GM10266 (cell line): ENCODE measurements at regions not wholly inside any gene's neighbourhood (a gene's known extent, or its start where the extent isn't known, plus 50 kb on each side); places are given as distances from the start of the nearest gene placed in this dataset.

ENCODE experiments used
- DNase-seq: peaks from one replicate; pipeline ENCODE4 v3.0.0; 2012; ENCODE audit errors: extremely low spot score
- TF ChIP-seq, protein P1 (sequence below): IDR thresholded peaks from 2 replicates; pipeline ENCODE4 v1.5.1; 2012; ENCODE audit warnings: mild to moderate bottlenecking, low read depth; ENCODE audit not compliant: control insufficient read depth, insufficient read depth; ENCODE audit errors: missing control alignments

- TF ChIP-seq, protein P1, sequence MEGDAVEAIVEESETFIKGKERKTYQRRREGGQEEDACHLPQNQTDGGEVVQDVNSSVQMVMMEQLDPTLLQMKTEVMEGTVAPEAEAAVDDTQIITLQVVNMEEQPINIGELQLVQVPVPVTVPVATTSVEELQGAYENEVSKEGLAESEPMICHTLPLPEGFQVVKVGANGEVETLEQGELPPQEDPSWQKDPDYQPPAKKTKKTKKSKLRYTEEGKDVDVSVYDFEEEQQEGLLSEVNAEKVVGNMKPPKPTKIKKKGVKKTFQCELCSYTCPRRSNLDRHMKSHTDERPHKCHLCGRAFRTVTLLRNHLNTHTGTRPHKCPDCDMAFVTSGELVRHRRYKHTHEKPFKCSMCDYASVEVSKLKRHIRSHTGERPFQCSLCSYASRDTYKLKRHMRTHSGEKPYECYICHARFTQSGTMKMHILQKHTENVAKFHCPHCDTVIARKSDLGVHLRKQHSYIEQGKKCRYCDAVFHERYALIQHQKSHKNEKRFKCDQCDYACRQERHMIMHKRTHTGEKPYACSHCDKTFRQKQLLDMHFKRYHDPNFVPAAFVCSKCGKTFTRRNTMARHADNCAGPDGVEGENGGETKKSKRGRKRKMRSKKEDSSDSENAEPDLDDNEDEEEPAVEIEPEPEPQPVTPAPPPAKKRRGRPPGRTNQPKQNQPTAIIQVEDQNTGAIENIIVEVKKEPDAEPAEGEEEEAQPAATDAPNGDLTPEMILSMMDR, result no peak
- DNase-seq, result no peak
Observed at GRCh38 chr16:55204069-55204468, 119.9 kb upstream of the IRX6 start.

GRCh38 chr16:55204923-55205322 is 119.1 kb upstream of the IRX6 start:
- DNase-seq, result no peak

DNA sequence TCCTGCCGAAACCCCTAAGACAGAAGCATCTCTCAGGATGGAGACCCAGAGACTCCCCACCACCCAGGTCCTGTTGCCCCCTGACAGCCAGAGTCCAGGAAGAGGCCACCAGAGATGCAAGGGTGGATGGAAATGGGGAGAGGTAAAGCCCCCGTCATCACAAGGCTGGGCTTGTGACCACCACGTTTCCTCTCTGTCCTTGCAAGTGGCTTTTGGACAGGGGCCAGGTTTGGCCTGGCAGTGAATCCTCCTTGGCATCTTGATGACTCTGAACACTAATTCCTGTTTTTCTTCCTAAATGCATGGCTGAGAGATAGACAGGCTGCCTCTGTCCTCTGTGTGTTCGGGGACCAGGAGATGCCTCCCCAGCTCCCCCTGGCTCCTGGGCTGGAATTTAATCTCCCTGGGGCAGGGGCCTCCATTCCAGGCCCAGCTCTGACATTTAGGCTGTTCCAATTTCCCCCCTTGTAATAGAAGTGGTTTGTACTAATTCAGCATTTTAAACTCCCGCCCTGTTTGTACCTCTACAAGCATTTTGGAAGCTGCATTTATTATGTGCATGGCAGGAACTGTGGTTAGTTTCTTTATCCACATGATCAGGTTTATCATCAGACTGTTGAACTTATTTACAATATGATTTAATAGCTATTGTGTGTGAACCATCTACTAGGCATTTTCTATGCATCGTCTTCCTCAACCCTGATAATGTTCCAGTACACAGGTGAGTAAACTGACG is 116.1 kb upstream of the IRX6 start:
- no peak for DNase-seq
- TF ChIP-seq, protein P1, result no peak

More at GRCh38 chr16:55204923-55205322, 119.1 kb upstream of the IRX6 start:
- TF ChIP-seq, protein P1, result no peak

DNA sequence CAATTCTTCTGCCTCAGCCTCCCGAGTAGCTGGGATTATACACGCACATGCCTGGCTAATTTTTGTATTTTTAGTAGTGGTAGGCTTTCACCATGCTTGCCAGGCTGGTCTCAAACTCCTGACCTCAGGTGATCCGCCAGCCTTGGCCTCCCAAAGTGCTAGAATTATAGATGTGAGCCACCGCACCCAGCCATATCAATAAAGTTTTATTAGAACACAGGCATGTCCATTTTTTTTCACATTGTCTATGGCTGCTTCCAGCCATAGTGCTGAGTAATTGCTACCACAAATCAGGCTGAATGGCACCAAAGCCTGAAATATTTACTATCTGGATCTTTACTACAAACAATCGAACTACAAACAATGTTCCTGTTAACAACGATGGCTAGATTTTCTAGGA is 114.4 kb upstream of the IRX6 start:
- TF ChIP-seq, protein P1, result no peak
- no peak for DNase-seq

GRCh38 chr16:55212791-55213190 is 111.2 kb upstream of the IRX6 start:
- no peak for DNase-seq
- TF ChIP-seq, protein P1, result no peak

- DNase-seq, result no peak
Observed at GRCh38 chr16:55214412-55214811, 109.6 kb upstream of the IRX6 start.

GRCh38 chr16:55214974-55215494 is 109.0 kb upstream of the IRX6 start:
- DNase-seq, result no peak
- TF ChIP-seq, protein P1, result no peak

More at GRCh38 chr16:55214412-55214811, 109.6 kb upstream of the IRX6 start:
- TF ChIP-seq, protein P1, result no peak
